PC-3 (cell line): ENCODE measurements at regions not wholly inside any gene's neighbourhood (a gene's known extent, or its start where the extent isn't known, plus 50 kb on each side); places are given as distances from the start of the nearest gene placed in this dataset.
A peak's percentile ranks its signal among the peaks of the same experiment; 100 is the strongest.

Source experiments
- EZH2phosphoT487 ChIP-seq: fragments of 300-600 bp; sonication (generic); IDR thresholded peaks from 2 replicates; pipeline ENCODE4 v1.6.1; 2018; ENCODE audit warnings: mild to moderate bottlenecking, antibody characterized with exemption, low read length, borderline replicate concordance
- TF ChIP-seq, protein P1 (sequence below): fragments of 300-600 bp; sonication (generic); conservative IDR thresholded peaks from 2 replicates; pipeline ENCODE4 v1.5.1; 2017; ENCODE audit warnings: antibody characterized with exemption, low read depth, mild to moderate bottlenecking, low read length

GRCh38 chr1:65687428-65688214 is 105.1 kb upstream of the PDE4B start:
- TF ChIP-seq, protein P1, sequence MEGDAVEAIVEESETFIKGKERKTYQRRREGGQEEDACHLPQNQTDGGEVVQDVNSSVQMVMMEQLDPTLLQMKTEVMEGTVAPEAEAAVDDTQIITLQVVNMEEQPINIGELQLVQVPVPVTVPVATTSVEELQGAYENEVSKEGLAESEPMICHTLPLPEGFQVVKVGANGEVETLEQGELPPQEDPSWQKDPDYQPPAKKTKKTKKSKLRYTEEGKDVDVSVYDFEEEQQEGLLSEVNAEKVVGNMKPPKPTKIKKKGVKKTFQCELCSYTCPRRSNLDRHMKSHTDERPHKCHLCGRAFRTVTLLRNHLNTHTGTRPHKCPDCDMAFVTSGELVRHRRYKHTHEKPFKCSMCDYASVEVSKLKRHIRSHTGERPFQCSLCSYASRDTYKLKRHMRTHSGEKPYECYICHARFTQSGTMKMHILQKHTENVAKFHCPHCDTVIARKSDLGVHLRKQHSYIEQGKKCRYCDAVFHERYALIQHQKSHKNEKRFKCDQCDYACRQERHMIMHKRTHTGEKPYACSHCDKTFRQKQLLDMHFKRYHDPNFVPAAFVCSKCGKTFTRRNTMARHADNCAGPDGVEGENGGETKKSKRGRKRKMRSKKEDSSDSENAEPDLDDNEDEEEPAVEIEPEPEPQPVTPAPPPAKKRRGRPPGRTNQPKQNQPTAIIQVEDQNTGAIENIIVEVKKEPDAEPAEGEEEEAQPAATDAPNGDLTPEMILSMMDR, result peak; percentile 90
- no peak for TF ChIP-seq EZH2phosphoT487
